Daoy (cell line): ENCODE measurements at regions not wholly inside any gene's neighbourhood (a gene's known extent, or its start where the extent isn't known, plus 50 kb on each side); places are given as distances from the start of the nearest gene placed in this dataset.
"Not testable (repeated sequence)": the region's sequence is repeated elsewhere in the genome, so short reads cannot be mapped to it uniquely, and the experiment has no call there.

Experiments
- DNase-seq: peaks from one replicate; pipeline ENCODE4 v3.0.0-alpha.2; 2015; ENCODE audit warnings: low read depth

DNA sequence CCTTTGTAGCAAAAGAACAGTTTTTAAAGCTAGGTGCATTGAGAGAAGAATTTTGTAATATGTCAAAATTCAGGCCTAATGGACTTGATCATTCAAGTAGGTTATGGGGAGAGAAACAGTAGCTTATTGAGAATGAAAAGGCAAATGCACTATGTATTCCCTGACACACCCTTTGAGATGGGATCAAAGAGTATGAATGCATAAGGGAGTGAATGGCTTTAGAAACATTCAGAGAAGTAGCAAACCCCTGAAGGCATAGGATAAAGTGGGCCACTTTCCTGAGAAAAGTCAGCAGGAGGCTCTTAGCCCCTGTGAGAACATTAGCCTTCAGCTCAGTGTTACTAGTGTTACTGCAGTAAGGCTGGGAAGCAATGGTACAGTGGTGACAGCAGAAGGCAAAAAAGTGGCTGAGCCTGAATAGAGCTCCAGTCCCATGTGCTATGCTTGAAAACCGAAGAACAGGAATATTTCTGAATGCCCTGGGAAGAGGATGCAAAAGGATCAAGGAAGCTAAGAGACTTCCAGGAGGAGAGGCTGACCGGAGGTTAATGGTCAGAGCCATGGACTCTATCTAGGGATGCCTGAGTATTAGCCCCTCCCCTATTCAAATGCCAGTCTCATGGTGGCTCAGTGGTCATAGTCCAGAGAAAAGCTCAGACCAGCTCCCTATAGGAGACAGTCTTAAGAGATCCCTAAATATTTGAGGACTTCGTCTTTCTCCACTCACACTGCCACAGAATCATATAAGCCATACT is 218.2 kb upstream of the SGO1 start:
- DNase-seq, result no peak

DNA sequence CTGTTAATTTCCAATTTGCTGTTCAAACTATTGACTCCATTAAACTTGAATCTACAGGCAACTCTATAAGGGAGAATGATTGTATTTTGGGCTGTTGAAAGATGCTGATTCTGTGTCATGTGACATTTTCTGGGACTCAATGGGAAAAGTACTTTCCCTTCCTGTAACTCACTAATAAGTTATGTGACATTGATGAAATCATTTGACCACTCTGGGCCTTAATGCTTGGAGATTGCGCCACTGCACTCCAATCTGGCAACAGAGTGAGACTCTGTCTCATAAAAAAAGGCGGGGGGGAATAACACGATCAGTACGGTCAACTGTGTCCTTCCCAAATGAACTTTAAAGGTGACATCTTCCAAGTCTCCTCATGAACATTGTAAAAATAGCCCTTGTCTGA is 215.2 kb upstream of the SGO1 start:
- DNase-seq, result no peak

DNA sequence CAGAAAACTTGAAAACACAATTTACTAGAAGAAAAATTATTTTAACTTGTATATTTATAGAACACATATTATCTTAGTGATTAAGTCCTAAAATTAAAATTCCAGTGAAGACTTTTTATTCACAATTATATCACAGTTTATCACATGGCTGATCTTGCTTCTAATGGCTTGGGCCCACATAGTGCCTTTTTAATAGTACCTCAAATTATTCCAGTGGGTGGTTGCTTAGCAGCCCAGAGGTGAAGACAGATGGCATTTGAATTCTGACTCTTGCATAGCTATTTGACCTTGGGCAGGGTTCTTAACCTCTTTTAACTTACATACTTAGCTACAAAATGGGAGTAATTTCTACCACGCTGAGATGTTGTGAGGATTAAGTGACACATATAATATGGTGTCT is 214.7 kb upstream of the SGO1 start:
- no peak for DNase-seq

DNA sequence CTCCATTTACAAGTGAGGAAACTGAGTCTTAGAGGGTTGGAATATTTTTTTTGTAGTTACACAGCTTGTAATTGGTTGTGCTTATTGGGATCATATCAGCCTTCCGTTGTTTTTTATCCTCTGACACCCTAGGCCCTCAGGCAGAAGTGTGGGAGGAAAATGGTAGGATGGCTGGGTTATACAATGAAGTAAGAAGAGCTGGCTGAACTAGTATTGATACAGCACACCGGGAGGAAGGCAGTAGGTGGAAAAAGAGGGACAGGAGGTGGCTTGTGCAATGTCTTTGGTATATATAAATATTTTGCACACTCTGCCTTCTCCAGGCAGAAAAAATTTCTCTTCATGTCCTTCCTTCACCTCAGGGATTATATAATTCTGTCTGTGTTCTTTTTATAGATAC is 214.3 kb upstream of the SGO1 start:
- DNase-seq, result no peak

DNA sequence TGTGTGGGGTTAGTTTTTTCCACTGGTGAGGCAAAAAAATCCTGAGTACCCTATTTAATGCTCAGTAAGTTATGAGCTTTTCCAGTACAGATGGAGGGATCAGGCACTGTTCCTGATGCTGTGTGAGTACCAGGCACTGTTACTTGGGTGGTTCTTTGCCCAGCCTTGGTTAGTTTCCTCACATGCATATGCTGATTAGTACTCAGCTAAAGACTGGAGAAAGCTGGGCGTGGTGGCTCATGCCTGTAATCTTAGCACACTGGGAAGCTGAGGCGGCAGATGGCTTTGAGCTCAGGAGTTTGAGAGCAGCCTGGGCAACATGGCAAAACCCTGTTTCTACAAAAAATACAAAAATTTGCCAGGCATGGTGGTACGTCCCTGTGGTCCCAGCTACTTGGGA is 210.3 kb upstream of the SGO1 start:
- no peak for DNase-seq

DNA sequence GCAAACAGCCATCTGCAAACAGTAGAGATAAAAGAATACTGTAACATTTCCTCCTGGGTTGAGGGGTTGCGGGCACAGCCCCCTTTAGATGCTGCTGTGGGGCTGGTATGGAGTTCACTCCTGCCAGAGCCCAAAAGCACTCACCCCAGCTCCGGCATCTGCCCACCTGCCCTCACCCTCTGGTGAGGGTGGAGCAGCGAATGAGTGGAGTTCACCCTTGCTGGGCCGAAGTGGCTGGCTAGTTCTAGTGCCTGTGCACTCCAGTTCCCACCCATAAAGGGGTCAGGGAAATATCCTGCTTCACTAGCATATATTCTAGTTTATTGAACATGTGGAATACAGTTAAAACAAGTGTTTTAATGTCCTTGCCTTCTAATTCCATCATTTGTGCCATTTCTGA is 209.7 kb upstream of the SGO1 start:
- no peak for DNase-seq

DNA sequence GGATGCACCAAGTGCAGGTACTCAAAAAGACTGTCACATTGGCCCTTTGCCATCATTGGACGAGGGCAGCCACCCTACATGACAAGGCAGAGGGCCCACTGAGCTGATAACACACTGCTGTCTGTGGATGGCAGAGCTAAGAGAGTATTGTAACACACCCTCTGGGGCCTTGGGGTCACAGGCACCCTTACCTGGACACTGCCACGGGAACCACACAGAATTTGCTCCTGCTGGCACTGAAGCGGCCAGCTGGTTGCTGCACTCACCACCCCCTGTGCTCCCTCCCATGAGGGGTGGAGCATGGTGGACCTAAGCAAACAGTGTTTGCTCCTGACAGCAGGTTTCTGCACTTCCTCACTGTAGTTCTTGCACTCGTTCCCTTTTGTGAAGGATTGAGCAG is 208.2 kb upstream of the SGO1 start:
- no peak for DNase-seq

DNA sequence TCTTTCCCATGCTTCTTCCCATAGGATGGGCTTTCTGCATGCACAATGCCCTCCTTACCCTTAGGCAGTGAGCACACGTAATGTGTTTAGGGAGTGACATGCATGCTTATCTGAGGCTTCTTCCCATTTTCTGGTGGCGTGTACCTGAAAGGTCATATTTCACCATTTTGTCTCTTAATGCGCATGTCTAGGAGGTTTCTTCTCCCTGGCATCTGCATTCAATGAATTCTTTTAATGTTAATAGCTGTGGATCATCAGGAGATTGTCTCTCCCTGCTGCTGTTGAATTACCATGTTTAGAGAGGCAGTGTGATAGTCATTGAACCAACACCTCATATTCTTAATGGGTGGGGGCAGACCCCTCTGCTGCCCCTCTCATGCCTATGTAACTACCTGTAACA is 205.6 kb upstream of the SGO1 start:
- no peak for DNase-seq

DNA sequence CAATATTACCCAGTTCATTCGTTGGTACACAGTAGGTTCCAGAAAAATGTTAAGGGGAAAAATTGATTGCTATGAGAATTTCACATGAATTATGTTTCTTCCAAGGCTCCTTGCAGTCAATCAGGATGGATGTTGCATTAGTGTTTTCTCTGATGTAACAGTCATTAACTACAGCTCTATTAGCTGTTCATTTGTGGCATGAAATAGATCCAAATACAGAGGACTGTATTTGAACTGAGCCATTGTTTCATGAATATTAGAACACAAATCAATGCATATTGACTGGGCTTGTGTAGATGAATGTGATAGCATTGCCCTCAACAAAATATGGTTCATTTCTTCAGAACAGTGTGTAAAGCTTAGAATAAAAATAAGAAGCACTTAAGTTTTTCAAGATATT is 203.0 kb upstream of the SGO1 start:
- no peak for DNase-seq

DNA sequence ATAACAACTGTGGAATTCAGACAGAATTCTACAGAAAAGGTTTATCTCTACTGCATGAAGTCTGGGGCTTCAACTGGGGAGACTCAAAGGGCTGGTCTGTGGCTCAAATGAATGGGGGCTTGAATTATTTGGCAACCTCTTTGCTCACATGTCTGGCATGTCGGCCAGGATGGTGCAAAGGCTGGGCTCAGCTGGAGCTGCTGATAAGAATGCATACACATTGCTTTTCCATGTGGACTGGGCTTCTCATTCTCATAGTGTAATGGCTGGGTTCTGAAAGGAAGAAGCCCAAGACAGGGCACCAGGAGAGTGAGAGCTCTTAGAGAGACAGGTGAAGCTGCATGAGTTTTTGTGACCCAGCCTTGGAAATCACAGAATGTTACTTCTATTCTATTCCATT is 194.3 kb upstream of the SGO1 start:
- no peak for DNase-seq

DNA sequence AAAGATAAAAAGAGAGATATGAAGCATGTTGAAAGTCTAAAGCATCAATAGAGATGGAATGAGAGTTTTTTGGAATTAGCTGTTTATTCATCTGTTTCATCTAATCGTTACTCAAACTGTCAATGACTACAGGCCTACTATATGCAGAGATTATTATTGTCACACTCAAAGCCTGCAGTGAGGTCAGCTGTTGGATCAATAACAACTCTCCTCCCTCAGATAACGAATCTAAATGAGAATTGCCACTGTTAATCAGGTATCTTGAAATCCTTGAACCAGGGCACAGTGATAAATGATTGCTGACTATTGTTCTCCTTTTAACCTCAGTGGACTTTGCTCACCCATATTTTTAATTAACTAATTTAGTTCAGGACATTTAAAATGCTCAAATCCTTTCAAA is 192.3 kb upstream of the SGO1 start:
- no peak for DNase-seq

DNA sequence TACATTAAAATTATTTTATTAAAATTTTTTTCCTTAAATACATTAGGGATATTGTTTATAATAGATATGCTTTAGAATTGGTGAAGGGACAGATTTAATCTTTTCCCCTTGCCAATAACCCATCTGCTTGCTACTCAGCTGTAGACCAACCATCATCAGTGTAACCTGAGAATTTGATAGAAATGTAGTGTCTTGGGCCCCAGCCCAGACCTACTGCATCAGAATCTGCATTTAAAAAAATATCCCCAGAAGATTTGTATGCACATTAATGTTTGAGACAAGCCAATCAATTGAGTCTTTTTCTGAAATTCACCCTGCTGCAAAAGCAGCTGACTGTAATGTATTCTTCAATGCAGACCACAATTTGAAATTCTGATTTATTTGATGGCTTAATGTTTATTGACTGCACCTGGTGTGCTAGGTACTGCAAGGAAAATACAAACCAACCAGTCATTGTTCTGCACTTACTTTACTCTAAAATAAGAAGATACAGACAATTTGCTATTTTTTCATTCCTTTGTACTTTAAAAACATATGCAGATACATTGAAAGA is 190.7 kb upstream of the SGO1 start:
- DNase-seq, result no peak

DNA sequence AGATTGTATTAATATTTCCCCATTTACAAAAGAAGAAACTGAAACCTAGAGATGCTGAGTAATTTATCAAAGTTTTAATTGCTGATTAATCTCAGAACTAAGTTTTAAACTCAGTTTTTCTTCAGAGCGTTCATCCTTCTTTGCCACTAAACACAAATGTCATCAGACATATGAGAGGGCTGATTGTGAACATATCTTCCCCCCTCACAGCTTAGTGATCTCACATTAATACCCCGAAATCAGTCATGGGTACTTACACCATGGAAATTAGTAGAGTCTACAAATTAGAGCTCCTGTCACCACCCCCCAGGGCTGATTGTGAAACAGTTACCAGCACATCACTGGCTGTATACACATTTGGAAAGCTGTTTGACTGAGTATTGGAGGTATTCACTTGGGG is 189.3 kb upstream of the SGO1 start:
- no peak for DNase-seq

DNA sequence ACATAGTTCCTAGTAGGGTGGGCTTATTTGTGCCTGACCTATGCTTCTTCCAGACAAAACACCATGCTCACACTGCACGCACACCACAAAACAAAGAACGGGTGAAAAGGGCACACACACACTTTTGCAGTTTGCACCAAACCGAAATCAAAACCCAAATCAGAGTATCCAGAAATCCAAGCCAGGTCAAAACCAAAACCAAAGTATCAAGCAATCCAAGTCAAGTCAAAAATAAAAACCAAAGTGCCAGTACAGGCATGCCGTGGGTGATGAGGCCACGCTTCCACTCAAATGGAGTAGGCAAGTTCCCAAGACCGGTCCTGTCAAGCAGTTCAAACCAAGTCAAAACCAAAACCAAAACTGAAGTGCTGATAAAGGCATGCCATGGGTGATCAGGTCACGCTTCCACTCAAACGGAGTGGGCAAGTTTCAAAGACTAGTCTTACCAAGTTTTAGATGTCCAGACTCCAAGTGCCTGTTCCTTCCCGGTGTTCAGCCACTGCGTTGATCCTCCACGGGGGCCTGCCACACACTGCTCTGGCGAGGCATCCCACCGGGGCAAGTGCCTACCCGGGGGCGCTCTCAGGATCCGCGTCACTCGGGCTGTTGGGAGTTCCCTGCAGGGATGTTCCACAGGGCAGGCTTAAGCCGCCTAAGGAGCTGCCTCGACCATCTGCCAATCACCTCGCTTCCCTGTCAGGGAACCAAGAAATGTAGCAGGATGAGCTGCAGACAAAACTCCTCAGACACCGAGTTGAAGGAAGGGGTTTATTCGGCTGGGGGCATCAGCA is 184.5 kb upstream of the SGO1 start:
- DNase-seq, result not testable (repeated sequence)

DNA sequence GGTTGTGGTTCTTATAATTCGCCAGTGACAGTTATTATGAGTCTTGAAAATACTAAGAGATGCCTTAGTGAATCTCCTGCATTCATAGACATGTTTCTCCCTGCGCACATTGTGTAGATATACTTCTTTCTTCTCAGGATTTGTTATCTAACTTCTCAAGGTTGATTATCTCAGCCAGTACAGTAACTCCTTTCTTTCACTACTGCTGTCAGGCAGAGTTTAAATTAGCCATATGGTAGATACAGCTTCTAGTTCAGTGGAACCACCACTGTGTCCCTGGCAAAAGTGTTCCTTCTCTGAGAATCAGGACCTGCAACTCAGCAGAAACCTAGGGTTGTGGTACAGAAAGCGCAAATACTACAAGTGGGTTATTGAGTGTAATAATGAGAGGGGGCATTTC is 175.0 kb upstream of the SGO1 start:
- no peak for DNase-seq

DNA sequence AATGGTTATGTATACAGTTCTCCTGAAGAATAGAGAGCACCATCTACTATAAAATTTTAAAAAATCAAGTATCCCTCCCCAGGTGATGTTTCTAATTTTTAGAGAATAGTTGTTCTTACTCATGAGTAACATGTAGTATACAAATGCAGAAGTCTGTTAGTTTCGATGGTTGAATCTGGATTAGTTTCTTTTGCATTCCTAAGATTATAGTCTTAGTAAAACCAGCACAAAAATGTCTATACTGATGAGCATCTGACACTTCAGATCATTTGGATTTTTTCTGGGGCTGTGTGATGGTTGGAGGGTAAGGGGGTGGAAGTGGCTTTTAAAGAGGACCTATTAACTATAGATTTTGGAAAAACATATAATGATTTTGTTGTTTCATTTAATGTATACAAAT is 167.3 kb upstream of the SGO1 start:
- no peak for DNase-seq

DNA sequence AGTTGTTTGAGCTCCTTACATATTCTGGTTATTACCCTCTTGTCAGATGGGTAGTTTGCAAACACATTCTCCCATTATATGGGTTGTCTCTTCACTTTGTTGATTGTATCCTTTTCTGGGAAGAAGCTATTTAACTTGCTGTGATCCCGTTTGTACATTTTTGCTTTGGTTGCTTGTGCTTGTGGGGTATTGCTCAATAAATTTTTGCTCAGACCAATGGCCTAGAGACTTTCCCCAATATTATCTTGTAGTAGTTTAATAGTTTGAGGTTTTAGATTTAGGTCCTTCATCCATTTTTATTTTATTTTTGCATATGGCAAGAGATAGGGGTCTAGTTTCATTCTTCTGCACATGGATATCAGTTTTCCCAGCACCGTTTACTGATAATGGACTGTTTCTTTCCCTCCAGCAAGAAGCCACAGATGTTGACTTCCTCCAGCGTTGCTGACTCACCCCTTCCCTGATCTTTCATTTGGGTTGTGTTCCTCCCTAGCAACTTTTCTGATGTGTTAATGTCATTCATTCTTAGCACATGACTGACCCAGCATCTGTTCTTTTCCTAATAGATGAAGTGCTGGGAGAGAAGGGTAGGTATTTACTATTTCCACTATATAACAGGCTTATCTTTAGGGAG is 166.7 kb upstream of the SGO1 start:
- DNase-seq, result no peak

DNA sequence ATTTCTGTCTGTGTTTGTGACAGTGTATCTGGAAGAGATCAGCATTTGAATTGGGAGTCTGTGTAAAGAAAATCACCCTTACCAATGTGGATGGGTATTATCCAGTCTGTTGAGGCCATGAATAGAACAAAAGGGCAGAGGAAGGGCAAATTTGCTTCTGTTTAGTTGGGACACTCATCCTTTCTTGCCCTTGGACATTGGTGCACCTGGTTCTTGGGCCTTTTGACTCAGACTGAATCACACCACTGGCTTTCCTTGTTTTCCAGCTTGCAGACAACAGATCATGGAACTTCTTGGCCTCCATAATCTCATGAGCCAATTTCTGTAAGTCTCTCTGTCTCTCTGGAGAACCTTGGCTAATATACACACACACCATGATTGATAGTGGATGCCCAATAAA is 164.4 kb upstream of the SGO1 start:
- DNase-seq, result no peak

DNA sequence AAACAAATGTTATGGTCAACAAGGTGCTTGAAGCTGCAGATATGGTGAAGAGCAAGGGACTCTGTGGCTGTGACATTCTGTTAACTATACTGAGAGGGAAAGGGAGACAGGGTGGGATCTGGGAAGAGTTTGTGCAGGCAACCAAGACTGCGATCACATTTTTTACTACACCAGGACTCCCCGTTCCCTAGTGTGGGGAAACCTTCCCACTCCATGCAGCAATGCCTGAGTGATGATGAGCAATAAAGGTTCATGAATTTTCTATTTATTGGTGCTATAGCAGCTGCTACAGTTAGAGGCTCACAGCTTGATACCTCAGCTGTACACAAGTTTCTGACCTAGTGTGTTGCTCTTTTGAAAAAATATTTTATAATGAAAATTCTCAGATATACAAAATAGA is 160.9 kb upstream of the SGO1 start:
- no peak for DNase-seq

DNA sequence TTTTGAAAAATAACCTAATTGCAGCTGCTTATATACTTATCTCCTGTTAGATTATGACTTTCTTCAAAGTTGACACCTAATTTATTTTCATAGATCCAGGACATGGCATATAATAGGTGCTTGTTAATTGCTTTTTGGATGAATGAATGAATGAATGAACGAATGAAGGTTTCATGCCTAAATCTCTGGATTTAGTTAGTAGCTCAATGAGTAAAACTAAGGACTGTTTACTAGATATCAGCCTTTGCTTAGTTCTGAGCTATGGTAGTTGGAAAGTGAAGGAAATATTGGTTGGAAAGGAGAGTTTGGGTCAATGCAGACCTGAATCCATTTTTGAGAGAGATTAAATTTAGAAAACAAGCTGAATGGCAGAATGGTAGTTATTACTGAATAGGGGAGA is 160.4 kb upstream of the SGO1 start:
- no peak for DNase-seq

DNA sequence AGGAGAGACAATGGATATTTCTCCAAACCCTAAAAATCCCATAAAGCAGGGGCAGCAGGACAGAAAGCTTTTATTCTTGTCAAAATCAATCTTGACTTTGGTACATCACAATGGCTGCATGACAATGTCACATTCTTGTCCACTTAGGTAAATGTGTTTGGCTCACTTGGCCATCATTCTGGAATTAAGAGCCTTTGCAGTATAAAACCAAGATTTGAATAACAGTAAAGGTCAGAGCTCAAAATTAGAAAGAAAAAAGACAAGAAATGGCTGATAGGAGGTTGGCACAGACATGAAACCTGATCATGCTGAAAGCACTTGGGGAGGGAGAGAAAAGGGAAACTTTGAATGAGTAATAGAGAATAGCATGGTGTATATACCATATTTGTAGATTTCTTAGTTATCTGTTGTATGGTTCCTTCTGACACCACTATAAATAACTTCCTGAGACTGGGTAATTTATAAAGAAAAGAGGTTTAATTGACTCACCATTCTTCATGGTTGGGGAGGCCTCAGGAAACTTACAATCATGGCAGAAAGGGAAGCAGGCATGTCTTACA is 158.5 kb upstream of the SGO1 start:
- DNase-seq, result no peak

DNA sequence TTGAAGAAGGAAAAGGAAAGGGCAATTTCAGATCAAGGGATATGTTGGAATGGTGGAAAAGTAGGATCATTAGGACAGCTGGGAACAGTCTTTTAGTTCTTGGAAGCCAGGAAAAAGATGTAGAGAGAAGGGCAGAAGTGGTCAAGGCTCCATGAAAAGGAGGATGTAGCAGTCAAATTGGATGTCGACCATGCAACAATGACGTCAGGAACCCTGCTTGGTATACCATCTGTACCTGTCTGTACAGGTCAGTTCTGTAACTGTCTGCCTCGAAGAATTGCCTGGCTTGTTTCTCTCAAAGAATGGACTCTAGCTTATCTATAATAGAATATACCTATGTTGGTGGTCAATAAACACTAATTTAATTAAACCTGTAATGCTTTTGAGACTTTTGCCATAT is 157.8 kb upstream of the SGO1 start:
- no peak for DNase-seq
